Ovary (tissue), 7 donors: ENCODE measurements at regions not wholly inside any gene's neighbourhood (a gene's known extent, or its start where the extent isn't known, plus 50 kb on each side); places are given as distances from the start of the nearest gene placed in this dataset.

Source experiments
- DNase-seq, 5 donors: peaks; one replicate each; pipeline ENCODE4 v3.0.0-alpha.2; 2019 to 2020
- H3K27ac ChIP-seq, 2 donors: fragments of 200-600 bp; one replicate each; pipeline versions ENCODE4 v1.5.1 to v1.8.0; 2019 to 2022
- H3K27me3 ChIP-seq: fragments of 200-600 bp; one replicate; pipeline ENCODE4 v1.8.0; 2022
- H3K36me3 ChIP-seq: fragments of 200-600 bp; sonication (generic); one replicate; pipeline ENCODE4 v1.5.1; 2019
- H3K4me1 ChIP-seq: one replicate; pipeline ENCODE4 v1.8.1; 2013; ENCODE audit warnings: mild to moderate bottlenecking, moderate library complexity; ENCODE audit not compliant: insufficient read depth
- H3K4me3 ChIP-seq: fragments of 200-600 bp; sonication (generic); one replicate; pipeline ENCODE4 v1.5.1; 2017
- H3K9me3 ChIP-seq, 2 donors: fragments of 200-600 bp in 1 of 2; sonication (generic) in 1 of 2; one replicate each; pipeline versions ENCODE4 v1.5.1 to v1.8.1; 2013 to 2019; ENCODE audit warnings: mild to moderate bottlenecking in 1 of 2, moderate library complexity in 1 of 2
- CTCF ChIP-seq, 3 donors: fragments of 450-650 bp in 2 of 3; fragments of 200-600 bp in 1 of 3; IDR thresholded peaks; one replicate each; pipeline versions ENCODE4 v1.5.1 to v1.8.0; 2016 to 2022; ENCODE audit warnings: antibody characterized with exemption in 3 of 3, mild to moderate bottlenecking in 1 of 3
- EP300 ChIP-seq: sonication (generic); formaldehyde crosslinking; IDR thresholded peaks from one replicate; pipeline ENCODE4 v1.6.1; 2017; ENCODE audit warnings: antibody characterized with exemption
- POLR2A ChIP-seq: fragments of 450-650 bp; IDR thresholded peaks from one replicate; pipeline ENCODE4 v1.6.1; 2017; ENCODE audit warnings: antibody characterized with exemption, mild to moderate bottlenecking, moderate library complexity
- WGBS, 3 donors: extraction: QIAGEN DNeasy Blood & Tissue Kit in 1 of 3; methylation state at CpG; one replicate each; pipeline versions ENCODE4 v1.1.5 to v1.1.7; 2013 to 2017; 5-methylcytosine and 5-hydroxymethylcytosine counted together
- intact Hi-C, 4 donors: fragments of 100-400 bp; cut with DNase I; formaldehyde crosslinking; loops; one replicate each; pipeline versions ENCODE4 v1.11.0 to v1.15.1; 2022 to 2023
- donor health status: DM: no; HTN: no; CAD: no; lungs with moderate emphysema.
- donor health status: DM: no; HTN: no; CAD: no.
- donor health status: Bipolar disorder and iron deficiency.
- donor health status: DM: no; HTN: no; CAD: no.
- donor health status: DM: yes; HTN: yes; CAD: no.

GRCh38 chr1:34452451-34452850 lies 275.7 kb downstream of the C1orf94 start:
- WGBS, 3 donors: 79 to 90% (median 81%) methylated on average over 2 of the region's 2 CpGs
- TF ChIP-seq POLR2A (no peak), EP300 (no peak), CTCF (IDR thresholded peaks at IDR 0.05) (no peak)
- H3K4me3 ChIP-seq: no peak overlapping the region

DNA sequence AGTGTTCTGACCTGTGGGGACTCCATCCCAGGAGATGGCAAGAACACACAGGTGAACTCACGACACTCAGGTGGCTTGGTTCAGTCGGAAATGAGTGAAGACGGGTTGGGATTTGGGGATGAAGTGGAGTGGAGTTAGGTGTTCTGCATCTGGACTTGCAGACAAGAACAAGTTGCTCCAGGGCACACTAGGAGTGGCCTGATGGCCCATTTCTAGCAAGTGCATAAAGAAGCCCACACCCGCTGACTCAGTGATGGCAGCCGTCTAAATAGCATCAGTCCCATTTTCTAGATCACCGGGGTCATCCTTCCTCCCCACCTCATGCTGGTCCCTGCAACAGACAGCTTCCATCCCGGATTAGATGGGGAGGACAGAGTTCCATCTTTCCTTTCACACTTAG lies 278.4 kb downstream of the C1orf94 start:
- Histone ChIP-seq H3K9me3 (no peaks in the 10 kb centered on the region), H3K4me1 (no peaks in the 10 kb centered on the region), H3K27me3 (no peaks in the 10 kb centered on the region), H3K4me3 (no peak overlapping the region), H3K36me3 (no peaks in the 10 kb centered on the region), H3K27ac (no peak overlapping the region)
- no peak for DNase-seq
- 79 to 90% (median 86%) methylated on average over 7 of the region's 7 CpGs for WGBS, 3 donors
- intact Hi-C loops: no loop called here
- TF ChIP-seq CTCF (IDR thresholded peaks at IDR 0.05) (no peak), POLR2A (no peak), EP300 (no peak)

More at GRCh38 chr1:34452451-34452850, 275.7 kb downstream of the C1orf94 start:
- Histone ChIP-seq H3K9me3 (no peaks in the 10 kb centered on the region), H3K4me1 (no peaks in the 10 kb centered on the region), H3K27me3 (no peaks in the 10 kb centered on the region), H3K27ac (no peak overlapping the region), H3K36me3 (no peaks in the 10 kb centered on the region)
- intact Hi-C loops: no loop called here
- no peak for DNase-seq

DNA sequence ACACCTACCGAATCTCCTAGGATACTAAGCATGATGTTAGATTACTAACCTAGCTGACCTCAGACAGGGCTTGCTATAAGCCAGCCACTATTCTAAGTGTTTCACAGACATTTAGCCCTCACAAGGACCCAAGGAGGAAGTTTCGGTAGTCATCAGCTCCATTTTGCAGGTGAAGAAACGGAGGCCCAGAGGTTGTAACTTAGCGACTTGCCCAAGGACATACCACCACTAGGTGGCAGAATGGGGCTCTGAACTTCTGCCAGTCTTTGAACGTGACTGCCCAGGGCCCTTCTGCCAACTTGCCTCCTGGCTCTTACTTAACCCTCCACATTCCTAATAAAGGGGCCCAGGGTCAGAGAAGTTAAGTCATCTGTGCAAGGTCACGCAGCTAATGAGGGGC lies 283.5 kb downstream of the C1orf94 start:
- Histone ChIP-seq H3K36me3 (no peaks in the 10 kb centered on the region), H3K27me3 (no peaks in the 10 kb centered on the region), H3K9me3 (no peaks in the 10 kb centered on the region), H3K4me3 (no peak overlapping the region), H3K27ac (no peak overlapping the region), H3K4me1 (no peaks in the 10 kb centered on the region)
- intact Hi-C loops: no loop called here
- no peak for DNase-seq
- TF ChIP-seq EP300 (no peak), POLR2A (no peak), CTCF (IDR thresholded peaks at IDR 0.05) (no peak)
- 56 to 66% (median 60%) methylated on average over 6 of the region's 6 CpGs for WGBS, 3 donors

DNA sequence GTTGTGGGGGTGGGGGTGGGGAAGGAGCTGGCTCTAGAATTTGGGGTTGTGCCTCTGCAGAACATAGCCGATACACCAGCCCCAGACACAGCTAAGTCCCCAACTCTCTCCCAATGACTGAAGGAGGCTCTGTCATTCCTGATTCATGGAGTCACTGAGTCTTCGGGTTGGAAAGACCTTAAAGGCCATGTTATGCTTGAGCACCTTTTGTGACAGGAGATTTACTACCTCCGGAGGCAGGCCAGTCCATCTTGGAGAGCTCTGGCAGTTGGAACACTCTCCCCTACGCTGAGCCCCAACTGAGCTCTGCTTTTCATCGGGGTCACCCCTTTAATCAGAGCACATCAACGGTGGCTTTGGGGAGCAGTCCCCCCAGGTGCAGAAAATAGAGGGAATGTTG lies 284.4 kb upstream of the GJB5 start:
- Histone ChIP-seq H3K27me3 (no peaks in the 10 kb centered on the region), H3K4me1 (no peaks in the 10 kb centered on the region), H3K9me3 (no peaks in the 10 kb centered on the region), H3K27ac (no peak overlapping the region), H3K4me3 (no peak overlapping the region), H3K36me3 (no peaks in the 10 kb centered on the region)
- intact Hi-C loops: no loop called here
- WGBS, 3 donors: 21 to 35% (median 21%) methylated on average over 6 of the region's 6 CpGs
- no peak for DNase-seq
- TF ChIP-seq POLR2A: no peak
- TF ChIP-seq CTCF (IDR thresholded peaks at IDR 0.05): no peak
- TF ChIP-seq EP300: no peak

GRCh38 chr1:34474566-34474965 lies 280.3 kb upstream of the GJB5 start:
- intact Hi-C loops: no loop called here
- H3K9me3 ChIP-seq: no peaks in the 10 kb centered on the region
- TF ChIP-seq EP300 (no peak), CTCF (IDR thresholded peaks at IDR 0.05) (no peak), POLR2A (no peak)
- H3K27me3 ChIP-seq: no peaks in the 10 kb centered on the region
- H3K36me3 ChIP-seq: no peaks in the 10 kb centered on the region
- no peak overlapping the region for H3K4me3 ChIP-seq
- 73 to 77% (median 76%) methylated on average over 5 of the region's 5 CpGs for WGBS, 3 donors
- no peaks in the 10 kb centered on the region for H3K4me1 ChIP-seq
- no peak for DNase-seq
- no peak overlapping the region for H3K27ac ChIP-seq
